ENCODE measurements at regions not wholly inside any gene's neighbourhood (a gene's known extent, or its start where the extent isn't known, plus 50 kb on each side); places are given as distances from the start of the nearest gene placed in this dataset.
A peak's percentile ranks its signal among the peaks of the same experiment; 100 is the strongest.

GRCh38 chr11:95339086-95339901 is 108.3 kb upstream of the SESN3 start:
- DNase-seq (no peak), ATAC-seq (ENCODE audit: insufficient read depth, low read depth) (no peak)
- Histone ChIP-seq H3K4me3 (ENCODE audit: low read depth in 1 of 2, low read length in 2 of 2) (no peak overlapping the region), H3K4me1 (ENCODE audit: insufficient read depth, low read length) (no peaks in the 10 kb centered on the region), H2AFZ (ENCODE audit: low read depth, low read length) (no peak overlapping the region), H3K9ac (ENCODE audit: low read depth, low read length) (no peak overlapping the region), H3K27me3 (ENCODE audit: insufficient read depth, low read length, poor library complexity) (peaks cover 9% of the 10 kb centered on the region), H3K27ac (ENCODE audit: low read length) (no peak overlapping the region), H4K20me1 (ENCODE audit: insufficient read depth, low read length) (no peaks in the 10 kb centered on the region), H3K4me2 (ENCODE audit: insufficient read depth, low read length) (no peak overlapping the region), H3K79me2 (ENCODE audit: insufficient read depth, low read length) (no peaks in the 10 kb centered on the region), H3K9me3 (ENCODE audit: insufficient read depth, low read length, severe bottlenecking) (no peaks in the 10 kb centered on the region), H3K36me3 (ENCODE audit: insufficient read depth, low read length) (no peaks in the 10 kb centered on the region)
- no peak for TF ChIP-seq EZH2 (IDR thresholded peaks at IDR 0.05; ENCODE audit: borderline replicate concordance, low read depth, low read length, severe bottlenecking)
- TF ChIP-seq CTCF (IDR thresholded peaks at IDR 0.05; ENCODE audit: borderline replicate concordance, extremely low read depth, low read length, poor library complexity, severe bottlenecking), result no peak

GRCh38 chr11:95338430-95338991 is 107.5 kb upstream of the SESN3 start:
- DNase-seq (no peak), ATAC-seq (ENCODE audit: insufficient read depth, low read depth) (no peak)
- Histone ChIP-seq H3K27ac (ENCODE audit: low read length) (no peak overlapping the region), H3K27me3 (ENCODE audit: insufficient read depth, low read length, poor library complexity) (peaks cover 9% of the 10 kb centered on the region), H2AFZ (ENCODE audit: low read depth, low read length) (no peak overlapping the region), H3K79me2 (ENCODE audit: insufficient read depth, low read length) (no peaks in the 10 kb centered on the region), H3K9ac (ENCODE audit: low read depth, low read length) (no peak overlapping the region), H3K36me3 (ENCODE audit: insufficient read depth, low read length) (no peaks in the 10 kb centered on the region), H3K4me3 (ENCODE audit: low read depth in 1 of 2, low read length in 2 of 2) (no peak overlapping the region), H3K4me1 (ENCODE audit: insufficient read depth, low read length) (no peaks in the 10 kb centered on the region), H3K9me3 (ENCODE audit: insufficient read depth, low read length, severe bottlenecking) (no peaks in the 10 kb centered on the region), H3K4me2 (ENCODE audit: insufficient read depth, low read length) (no peak overlapping the region), H4K20me1 (ENCODE audit: insufficient read depth, low read length) (no peaks in the 10 kb centered on the region)
- no peak for TF ChIP-seq EZH2 (IDR thresholded peaks at IDR 0.05; ENCODE audit: borderline replicate concordance, low read depth, low read length, severe bottlenecking)
- no peak for TF ChIP-seq CTCF (IDR thresholded peaks at IDR 0.05; ENCODE audit: borderline replicate concordance, extremely low read depth, low read length, poor library complexity, severe bottlenecking)

GRCh38 chr11:95337972-95338429 is 107.0 kb upstream of the SESN3 start:
- H3K79me2 ChIP-seq (ENCODE audit: insufficient read depth, low read length), result no peaks in the 10 kb centered on the region
- no peaks in the 10 kb centered on the region for H3K36me3 ChIP-seq (ENCODE audit: insufficient read depth, low read length)
- no peaks in the 10 kb centered on the region for H3K9me3 ChIP-seq (ENCODE audit: insufficient read depth, low read length, severe bottlenecking)
- H3K9ac ChIP-seq (ENCODE audit: low read depth, low read length), result no peak overlapping the region
- H3K27me3 ChIP-seq (ENCODE audit: insufficient read depth, low read length, poor library complexity), result peaks cover 9% of the 10 kb centered on the region
- ATAC-seq (ENCODE audit: insufficient read depth, low read depth) (peak; percentile 5; the same call in 1 of the 3 replicates), DNase-seq (no peak)
- H3K27ac ChIP-seq (ENCODE audit: low read length), result no peak overlapping the region
- no peaks in the 10 kb centered on the region for H4K20me1 ChIP-seq (ENCODE audit: insufficient read depth, low read length)
- TF ChIP-seq CTCF (IDR thresholded peaks at IDR 0.05; ENCODE audit: borderline replicate concordance, extremely low read depth, low read length, poor library complexity, severe bottlenecking), result no peak
- no peak for TF ChIP-seq EZH2 (IDR thresholded peaks at IDR 0.05; ENCODE audit: borderline replicate concordance, low read depth, low read length, severe bottlenecking)
- H3K4me2 ChIP-seq (ENCODE audit: insufficient read depth, low read length), result no peak overlapping the region
- no peaks in the 10 kb centered on the region for H3K4me1 ChIP-seq (ENCODE audit: insufficient read depth, low read length)
- H2AFZ ChIP-seq (ENCODE audit: low read depth, low read length), result no peak overlapping the region
- H3K4me3 ChIP-seq (ENCODE audit: low read depth in 1 of 2, low read length in 2 of 2), result no peak overlapping the region

All from DND-41 (cell line).